DND-41 (cell line): ENCODE measurements at regions not wholly inside any gene's neighbourhood (a gene's known extent, or its start where the extent isn't known, plus 50 kb on each side); places are given as distances from the start of the nearest gene placed in this dataset.

Experiments used
- ATAC-seq: fragments of 200-7000 bp; cut with Tn5 transposase; 3 replicates; pipeline ENCODE4 v1.9.1; 2021; ENCODE audit warnings: low read depth; ENCODE audit not compliant: insufficient read depth
- DNase-seq: peaks from one replicate; pipeline ENCODE4 v3.0.0-alpha.2; 2020
- H2AFZ ChIP-seq: 2 replicates; pipeline ENCODE4 v1.6.0; 2012; ENCODE audit warnings: low read depth, low read length
- H3K27ac ChIP-seq: 2 replicates; pipeline ENCODE4 v1.5.1; 2012; ENCODE audit warnings: low read length, inconsistent platforms
- H3K27me3 ChIP-seq: fragments of 200-600 bp; sonication (generic); 2 replicates; pipeline ENCODE4 v1.6.0; 2012; ENCODE audit warnings: low read length, mild to moderate bottlenecking, inconsistent platforms; ENCODE audit not compliant: insufficient read depth, poor library complexity
- H3K36me3 ChIP-seq: 2 replicates; pipeline ENCODE4 v1.5.1; 2012; ENCODE audit warnings: low read length, inconsistent platforms; ENCODE audit not compliant: insufficient read depth
- H3K4me1 ChIP-seq: 2 replicates; pipeline ENCODE4 v1.5.1; 2012; ENCODE audit warnings: mild to moderate bottlenecking, low read length; ENCODE audit not compliant: insufficient read depth
- H3K4me2 ChIP-seq: 2 replicates; pipeline ENCODE4 v1.6.0; 2012; ENCODE audit warnings: mild to moderate bottlenecking, moderate library complexity, low read length, inconsistent platforms; ENCODE audit not compliant: insufficient read depth
- H3K4me3 ChIP-seq, 2 experiments: fragments of 200-600 bp in 1 of 2; shearing (Covaris generic) in 1 of 2; 2 replicates each; pipeline ENCODE4 v1.5.1; 2012 to 2016; ENCODE audit warnings: inconsistent platforms in 2 of 2, low read length in 2 of 2, mild to moderate bottlenecking in 2 of 2, low read depth in 1 of 2, moderate library complexity in 1 of 2
- H3K79me2 ChIP-seq: 2 replicates; pipeline ENCODE4 v1.6.0; 2012; ENCODE audit warnings: low read length, inconsistent platforms; ENCODE audit not compliant: insufficient read depth
- H3K9ac ChIP-seq: 2 replicates; pipeline ENCODE4 v1.6.0; 2012; ENCODE audit warnings: low read depth, mild to moderate bottlenecking, inconsistent platforms, low read length, moderate library complexity
- H3K9me3 ChIP-seq: 2 replicates; pipeline ENCODE4 v1.5.1; 2012; ENCODE audit warnings: low read length, moderate library complexity, mild to moderate bottlenecking, inconsistent platforms; ENCODE audit not compliant: insufficient read depth, severe bottlenecking
- H4K20me1 ChIP-seq: 2 replicates; pipeline ENCODE4 v1.6.0; 2012; ENCODE audit warnings: low read length; ENCODE audit not compliant: insufficient read depth
- CTCF ChIP-seq: IDR thresholded peaks from 2 replicates; pipeline ENCODE4 v1.5.1; 2012; ENCODE audit warnings: borderline replicate concordance, low read length, moderate library complexity, mild to moderate bottlenecking; ENCODE audit not compliant: poor library complexity, severe bottlenecking; ENCODE audit errors: extremely low read depth
- EZH2 ChIP-seq: IDR thresholded peaks from 3 replicates; pipeline ENCODE4 v1.6.1; 2012; ENCODE audit warnings: borderline replicate concordance, low read depth, mild to moderate bottlenecking, moderate library complexity, low read length, inconsistent platforms; ENCODE audit not compliant: severe bottlenecking

GRCh38 chr16:47990676-47991075 is 165.1 kb downstream of the ABCC12 start:
- H3K4me3 ChIP-seq: no peak overlapping the region
- TF ChIP-seq CTCF: no peak
- TF ChIP-seq EZH2: no peak
- no peaks in the 10 kb centered on the region for H3K9me3 ChIP-seq
- DNase-seq (no peak), ATAC-seq (no peak)
- H2AFZ ChIP-seq: no peak overlapping the region
- H4K20me1 ChIP-seq: no peaks in the 10 kb centered on the region
- H3K27me3 ChIP-seq: no peaks in the 10 kb centered on the region
- H3K79me2 ChIP-seq: no peaks in the 10 kb centered on the region
- no peaks in the 10 kb centered on the region for H3K4me1 ChIP-seq
- no peaks in the 10 kb centered on the region for H3K36me3 ChIP-seq
- no peak overlapping the region for H3K27ac ChIP-seq
- H3K4me2 ChIP-seq: no peak overlapping the region
- no peak overlapping the region for H3K9ac ChIP-seq

GRCh38 chr16:47987136-47987535 is 168.7 kb downstream of the ABCC12 start:
- TF ChIP-seq EZH2 (no peak), CTCF (no peak)
- Histone ChIP-seq H2AFZ (no peak overlapping the region), H4K20me1 (no peaks in the 10 kb centered on the region)

GRCh38 chr16:47986031-47986430 is 169.8 kb downstream of the ABCC12 start:
- Histone ChIP-seq H2AFZ (no peak overlapping the region), H3K9me3 (no peaks in the 10 kb centered on the region), H3K4me2 (no peak overlapping the region), H3K27me3 (no peaks in the 10 kb centered on the region), H3K4me3 (no peak overlapping the region), H3K9ac (no peak overlapping the region), H3K27ac (no peak overlapping the region), H3K4me1 (no peaks in the 10 kb centered on the region), H4K20me1 (no peaks in the 10 kb centered on the region), H3K36me3 (no peaks in the 10 kb centered on the region), H3K79me2 (no peaks in the 10 kb centered on the region)
- DNase-seq (no peak), ATAC-seq (no peak)
- TF ChIP-seq CTCF (no peak), EZH2 (no peak)

More at GRCh38 chr16:47987136-47987535, 168.7 kb downstream of the ABCC12 start:
- no peak overlapping the region for H3K4me3 ChIP-seq
- no peaks in the 10 kb centered on the region for H3K36me3 ChIP-seq
- no peaks in the 10 kb centered on the region for H3K79me2 ChIP-seq
- H3K4me1 ChIP-seq: no peaks in the 10 kb centered on the region
- H3K27me3 ChIP-seq: no peaks in the 10 kb centered on the region
- H3K4me2 ChIP-seq: no peak overlapping the region
- ATAC-seq (no peak), DNase-seq (no peak)
- H3K27ac ChIP-seq: no peak overlapping the region
- no peak overlapping the region for H3K9ac ChIP-seq
- no peaks in the 10 kb centered on the region for H3K9me3 ChIP-seq

GRCh38 chr16:47984669-47985068 is 171.1 kb downstream of the ABCC12 start:
- Histone ChIP-seq H3K27ac (no peak overlapping the region), H4K20me1 (no peaks in the 10 kb centered on the region), H3K4me2 (no peak overlapping the region), H3K9me3 (no peaks in the 10 kb centered on the region), H3K79me2 (no peaks in the 10 kb centered on the region), H3K36me3 (no peaks in the 10 kb centered on the region), H3K4me1 (no peaks in the 10 kb centered on the region), H3K4me3 (no peak overlapping the region), H2AFZ (no peak overlapping the region), H3K27me3 (no peaks in the 10 kb centered on the region), H3K9ac (no peak overlapping the region)
- ATAC-seq (no peak), DNase-seq (no peak)
- TF ChIP-seq EZH2: no peak
- no peak for TF ChIP-seq CTCF
